OCI-LY1 (cell line): ENCODE measurements at regions not wholly inside any gene's neighbourhood (a gene's known extent, or its start where the extent isn't known, plus 50 kb on each side); places are given as distances from the start of the nearest gene placed in this dataset.

Experiments used
- EZH2 ChIP-seq: fragments of 200-600 bp; sonication (generic), shearing (Covaris generic); IDR thresholded peaks from 2 replicates; pipeline ENCODE4 v1.8.0; 2017; ENCODE audit warnings: borderline replicate concordance, mixed run types, mild to moderate bottlenecking, antibody characterized with exemption, low read length, moderate library complexity, mixed read lengths
- TF ChIP-seq, protein P1 (sequence below): fragments of 200-600 bp; sonication (generic), shearing (Covaris generic); IDR thresholded peaks from 2 replicates; pipeline ENCODE4 v1.5.1; 2017; ENCODE audit warnings: mild to moderate bottlenecking, antibody characterized with exemption, low read length, moderate library complexity, mixed read lengths

DNA sequence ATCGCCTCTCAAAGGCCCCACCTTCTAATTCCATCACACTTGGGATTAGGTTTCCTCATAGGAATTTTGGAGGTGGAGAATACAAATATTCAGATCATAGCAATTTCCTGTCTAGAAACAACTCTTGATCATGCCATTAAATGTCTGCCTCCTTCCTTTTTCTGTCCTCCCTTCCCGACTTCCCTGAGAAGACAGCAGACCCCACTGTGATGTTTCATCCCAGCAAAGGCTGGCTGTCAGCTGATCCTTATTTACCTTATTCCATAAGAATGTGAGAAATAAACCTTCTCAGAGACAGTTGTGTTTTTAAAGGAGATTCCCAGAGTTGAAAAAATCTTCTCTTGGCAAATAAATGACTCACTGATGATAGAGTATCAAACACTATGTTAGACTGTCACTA lies 133.9 kb downstream of the TDRD15 start:
- TF ChIP-seq, protein P1, sequence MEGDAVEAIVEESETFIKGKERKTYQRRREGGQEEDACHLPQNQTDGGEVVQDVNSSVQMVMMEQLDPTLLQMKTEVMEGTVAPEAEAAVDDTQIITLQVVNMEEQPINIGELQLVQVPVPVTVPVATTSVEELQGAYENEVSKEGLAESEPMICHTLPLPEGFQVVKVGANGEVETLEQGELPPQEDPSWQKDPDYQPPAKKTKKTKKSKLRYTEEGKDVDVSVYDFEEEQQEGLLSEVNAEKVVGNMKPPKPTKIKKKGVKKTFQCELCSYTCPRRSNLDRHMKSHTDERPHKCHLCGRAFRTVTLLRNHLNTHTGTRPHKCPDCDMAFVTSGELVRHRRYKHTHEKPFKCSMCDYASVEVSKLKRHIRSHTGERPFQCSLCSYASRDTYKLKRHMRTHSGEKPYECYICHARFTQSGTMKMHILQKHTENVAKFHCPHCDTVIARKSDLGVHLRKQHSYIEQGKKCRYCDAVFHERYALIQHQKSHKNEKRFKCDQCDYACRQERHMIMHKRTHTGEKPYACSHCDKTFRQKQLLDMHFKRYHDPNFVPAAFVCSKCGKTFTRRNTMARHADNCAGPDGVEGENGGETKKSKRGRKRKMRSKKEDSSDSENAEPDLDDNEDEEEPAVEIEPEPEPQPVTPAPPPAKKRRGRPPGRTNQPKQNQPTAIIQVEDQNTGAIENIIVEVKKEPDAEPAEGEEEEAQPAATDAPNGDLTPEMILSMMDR: no peak
- TF ChIP-seq EZH2: no peak
